HepG2 (cell line): ENCODE measurements at regions not wholly inside any gene's neighbourhood (a gene's known extent, or its start where the extent isn't known, plus 50 kb on each side); places are given as distances from the start of the nearest gene placed in this dataset.

Source experiments
- ATAC-seq: fragments of 200-7000 bp; cut with Tn5 transposase; 3 replicates; pipeline ENCODE4 v1.9.1; 2020; ENCODE audit warnings: mild to moderate bottlenecking, moderate library complexity
- BruUV-seq: library from RNA; stranded (reverse); fragments of 400-500 nt; replicated peaks from 2 replicates; lab custom pipeline; 2021; lab: Mats Ljungman, UMichigan
- CTCF ChIA-PET: fragments of 300-600 bp; formaldehyde crosslinking; extraction: SDS; loops from one replicate; lab custom pipeline; 2021; ENCODE audit warnings: low total read pairs, inconsistent platforms, low intra/inter-chr PET ratio; lab: Yijun Ruan, JAX
- POLR2A ChIA-PET: fragments of 350-600 bp; sonication (Branson Sonifier 250); formaldehyde crosslinking; loops from one replicate; lab custom pipeline; 2020; ENCODE audit warnings: antibody characterized with exemption, inconsistent platforms; lab: Yijun Ruan, JAX
- DNase-seq: peaks from one replicate; pipeline ENCODE4 v3.0.0-alpha.2; 2015; ENCODE audit warnings: low spot score
- FAIRE-seq: peaks from 3 replicates; lab custom pipeline; 2011; peaks lifted over from hg19 to GRCh38; lab: Jason Lieb, UNC
- H2AFZ ChIP-seq: one replicate; pipeline ENCODE4 v1.6.1; 2011; ENCODE audit warnings: low read length, inconsistent platforms
- H3K27ac ChIP-seq: fragments of 300-600 bp; 3 replicates; pipeline ENCODE4 v1.8.0; 2011; ENCODE audit warnings: mixed run types, mild to moderate bottlenecking, mixed read lengths, low read length, inconsistent platforms; ENCODE audit not compliant: insufficient read depth; ENCODE audit errors: extremely low read length
- H3K27me3 ChIP-seq, 2 experiments: fragments of 200-600 bp in 1 of 2; 2 replicates in 1 of 2; 3 replicates in 1 of 2; pipeline versions ENCODE4 v1.6.0 to v1.8.0; 2011; ENCODE audit warnings: low read length in 2 of 2, mild to moderate bottlenecking in 2 of 2, moderate library complexity in 2 of 2, inconsistent platforms in 1 of 2; ENCODE audit not compliant: insufficient read depth in 2 of 2, control insufficient read depth in 1 of 2
- H3K36me3 ChIP-seq, 2 experiments: fragments of 200-600 bp in 1 of 2; replicated peaks in 1 of 2; 2 replicates in 1 of 2; 3 replicates in 1 of 2; pipeline versions ENCODE4 v1.5.1 to v1.8.0; 2011; ENCODE audit warnings: low read length in 2 of 2, inconsistent platforms in 1 of 2; ENCODE audit not compliant: insufficient read depth in 2 of 2, control insufficient read depth in 1 of 2
- H3K4me1 ChIP-seq: 2 replicates; pipeline ENCODE4 v1.5.1; 2012; ENCODE audit warnings: low read length, inconsistent platforms; ENCODE audit not compliant: insufficient read depth
- H3K4me2 ChIP-seq: 2 replicates; pipeline ENCODE4 v1.6.0; 2011; ENCODE audit warnings: low read depth, low read length, inconsistent platforms
- H3K4me3 ChIP-seq, 3 experiments: fragments of 200-600 bp in 1 of 3; sonication (generic), shearing (Covaris generic) in 1 of 3; replicated peaks in 1 of 3; 2 replicates each; pipeline ENCODE4 v1.5.1; 2011 to 2016; ENCODE audit warnings: low read length in 3 of 3, inconsistent platforms in 2 of 3, low read depth in 2 of 3, mild to moderate bottlenecking in 2 of 3, control low read depth in 1 of 3, mixed read lengths in 1 of 3; ENCODE audit not compliant: insufficient read depth in 1 of 3
- H3K79me2 ChIP-seq: one replicate; pipeline ENCODE4 v1.6.1; 2011; ENCODE audit warnings: low read length, inconsistent platforms; ENCODE audit not compliant: insufficient read depth
- H3K9ac ChIP-seq: 2 replicates; pipeline ENCODE4 v1.6.0; 2011; ENCODE audit warnings: mild to moderate bottlenecking, low read depth, low read length, inconsistent platforms; ENCODE audit not compliant: insufficient read depth
- H3K9me3 ChIP-seq: 2 replicates; pipeline ENCODE4 v1.5.1; 2012; ENCODE audit warnings: mild to moderate bottlenecking, low read length
- H4K20me1 ChIP-seq: 2 replicates; pipeline ENCODE4 v1.6.0; 2011; ENCODE audit warnings: inconsistent platforms, mild to moderate bottlenecking, low read length, moderate library complexity; ENCODE audit not compliant: insufficient read depth
- BRCA1 ChIP-seq: sonication (generic); formaldehyde crosslinking; IDR thresholded peaks from 2 replicates; pipeline ENCODE4 v1.4.0; 2020; ENCODE audit warnings: missing genetic modification reagents
- CBFB ChIP-seq: sonication (generic); formaldehyde crosslinking; IDR thresholded peaks from 2 replicates; pipeline ENCODE4 v1.4.0; 2020; ENCODE audit warnings: missing genetic modification reagents
- EHMT2 ChIP-seq: fragments of 200-600 bp; sonication (generic); IDR thresholded peaks from 2 replicates; pipeline ENCODE4 v1.7.0; 2017; ENCODE audit warnings: antibody characterized with exemption, low read depth, low read length, borderline replicate concordance
- FOXK2 ChIP-seq: fragments of 450-650 bp; IDR thresholded peaks from 2 replicates; pipeline ENCODE4 v1.6.1; 2016
- HMGA1 ChIP-seq: sonication (generic); formaldehyde crosslinking; conservative IDR thresholded peaks from 2 replicates; pipeline ENCODE4 v1.4.0; 2020; ENCODE audit warnings: missing genetic modification reagents
- HOXA3 ChIP-seq: sonication (generic); formaldehyde crosslinking; IDR thresholded peaks from 2 replicates; pipeline ENCODE4 v1.5.0; 2020; ENCODE audit warnings: missing genetic modification reagents
- HOXD1 ChIP-seq: sonication (generic); formaldehyde crosslinking; IDR thresholded peaks from 2 replicates; pipeline ENCODE4 v1.5.0; 2020; ENCODE audit warnings: missing genetic modification reagents
- LRRFIP1 ChIP-seq: sonication (generic); formaldehyde crosslinking; conservative IDR thresholded peaks from 2 replicates; pipeline ENCODE4 v1.4.0; 2020; ENCODE audit warnings: missing genetic modification reagents
- NKX3-1 ChIP-seq: sonication (generic); formaldehyde crosslinking; IDR thresholded peaks from 2 replicates; pipeline ENCODE4 v1.5.0; 2020; ENCODE audit warnings: missing genetic modification reagents
- TAF1 ChIP-seq: sonication (generic); formaldehyde crosslinking; IDR thresholded peaks from 2 replicates; pipeline ENCODE4 v1.4.0; 2020; ENCODE audit warnings: missing genetic modification reagents
- TFDP2 ChIP-seq: sonication (generic); formaldehyde crosslinking; IDR thresholded peaks from 2 replicates; pipeline ENCODE4 v1.4.0; 2020; ENCODE audit warnings: missing genetic modification reagents
- ZBTB37 ChIP-seq: sonication (generic); formaldehyde crosslinking; IDR thresholded peaks from 2 replicates; pipeline ENCODE4 v1.4.0; 2020; ENCODE audit warnings: mild to moderate bottlenecking, missing genetic modification reagents
- ZKSCAN5 ChIP-seq: sonication (generic); formaldehyde crosslinking; IDR thresholded peaks from 2 replicates; pipeline ENCODE4 v1.5.1; 2020; ENCODE audit warnings: mild to moderate bottlenecking, missing genetic modification reagents
- ZNF121 ChIP-seq: sonication (generic); formaldehyde crosslinking; IDR thresholded peaks from 2 replicates; pipeline ENCODE4 v1.5.0; 2020; ENCODE audit warnings: mild to moderate bottlenecking, missing genetic modification reagents
- ZNF576 ChIP-seq: sonication (generic); formaldehyde crosslinking; IDR thresholded peaks from 2 replicates; pipeline ENCODE4 v1.4.0; 2020; ENCODE audit warnings: mild to moderate bottlenecking, missing genetic modification reagents
- ZNF644 ChIP-seq: IDR thresholded peaks from 2 replicates; pipeline ENCODE4 v1.6.1; 2016; ENCODE audit warnings: low read depth
- ZNF691 ChIP-seq: sonication (generic); formaldehyde crosslinking; IDR thresholded peaks from 2 replicates; pipeline ENCODE4 v1.4.0; 2020; ENCODE audit warnings: missing genetic modification reagents, low read depth, mild to moderate bottlenecking, borderline replicate concordance
- ZNF740 ChIP-seq: sonication (generic); formaldehyde crosslinking; IDR thresholded peaks from 2 replicates; pipeline ENCODE4 v1.4.0; 2020; ENCODE audit warnings: missing genetic modification reagents
- WGBS: methylation state at CpG from one replicate; pipeline ENCODE4 v1.1.6; 2017; ENCODE audit warnings: low lambda C conversion rate; 5-methylcytosine and 5-hydroxymethylcytosine counted together
- in situ Hi-C: cut with HindIII; loops from 2 replicates; pipeline ENCODE4 v1.10.0; 2017; ENCODE audit warnings: low pct_unique_long_range_greater_than_20kb; ENCODE audit not compliant: extremely low pct_ligation_motif_present
- intact Hi-C: fragments of 100-400 bp; cut with micrococcal nuclease; formaldehyde crosslinking; loops from one replicate; pipeline ENCODE4 v1.10.0; 2022; ENCODE audit not compliant: unreplicated experiment

GRCh38 chr6:72504406-72504805, 117.5 kb upstream of the KCNQ5 start (continued):
- TF ChIP-seq LRRFIP1 (CRISPR knock-in tag), result no peak

- Histone ChIP-seq H4K20me1 (no peaks in the 10 kb centered on the region), H3K79me2 (no peaks in the 10 kb centered on the region), H2AFZ (no peak overlapping the region), H3K9me3 (no peaks in the 10 kb centered on the region), H3K36me3 (no peaks in the 10 kb centered on the region), H3K4me1 (no peaks in the 10 kb centered on the region), H3K27ac (no peak overlapping the region), H3K27me3 (no peaks in the 10 kb centered on the region), H3K9ac (no peak overlapping the region), H3K4me2 (no peak overlapping the region), H3K4me3 (no peak overlapping the region)
- WGBS, result 0% methylated on average over 2 of the region's 2 CpGs
- in situ Hi-C loops (no loop called here), intact Hi-C loops (no loop called here)
- BruUV-seq, result no TSS peak
- ATAC-seq (no peak), DNase-seq (no peak), FAIRE-seq (no peak)
- ChIA-PET POLR2A (no interaction called here), CTCF (no interaction called here)
- TF ChIP-seq ZNF121 (no peak), ZNF644 (no peak), NKX3-1 (CRISPR knock-in tag) (no peak), ZNF576 (CRISPR knock-in tag) (no peak), BRCA1 (CRISPR knock-in tag) (no peak), CBFB (CRISPR knock-in tag) (no peak), ZNF740 (no peak), FOXK2 (no peak), HOXD1 (no peak), TFDP2 (CRISPR knock-in tag) (no peak), HMGA1 (no peak), TAF1 (CRISPR knock-in tag) (no peak), ZNF691 (CRISPR knock-in tag) (no peak), ZBTB37 (CRISPR knock-in tag) (no peak), EHMT2 (no peak), HOXA3 (CRISPR knock-in tag) (no peak), ZKSCAN5 (CRISPR knock-in tag) (no peak)
Observed at GRCh38 chr6:72505446-72505845, 116.4 kb upstream of the KCNQ5 start.
